Prostate gland (tissue), 2 donors: ENCODE measurements at regions not wholly inside any gene's neighbourhood (a gene's known extent, or its start where the extent isn't known, plus 50 kb on each side); places are given as distances from the start of the nearest gene placed in this dataset.

Experiments
- DNase-seq: peaks from one replicate; pipeline ENCODE4 v3.0.0-alpha.2; 2019; ENCODE audit warnings: low spot score
- H3K27ac ChIP-seq, 2 donors: fragments of 200-600 bp; sonication (generic); 2 replicates each; pipeline ENCODE4 v1.5.1; 2017 to 2019
- H3K27me3 ChIP-seq: fragments of 200-600 bp; sonication (generic); replicated peaks from 2 replicates; pipeline ENCODE4 v1.5.1; 2019; ENCODE audit not compliant: insufficient read depth
- H3K36me3 ChIP-seq, 2 donors: fragments of 200-600 bp; sonication (generic); 1 replicate in 1 of 2; 2 replicates in 1 of 2; pipeline versions ENCODE4 v1.5.1 to v1.8.1; 2017 to 2019
- H3K4me1 ChIP-seq: fragments of 200-600 bp; sonication (generic); replicated peaks from 2 replicates; pipeline ENCODE4 v1.5.1; 2019
- H3K4me3 ChIP-seq, 2 donors: fragments of 200-600 bp; sonication (generic); 2 replicates each; pipeline ENCODE4 v1.5.1; 2017 to 2019
- H3K9me3 ChIP-seq: fragments of 200-600 bp; sonication (generic); 2 replicates; pipeline ENCODE4 v1.5.1; 2017
- CTCF ChIP-seq, 4 experiments: fragments of 200-600 bp in 2 of 4; fragments of 450-650 bp in 2 of 4; sonication (generic) in 2 of 4; IDR thresholded peaks; 1 replicate in 3 of 4; 2 replicates in 1 of 4; pipeline ENCODE4 v1.5.1; 2016 to 2019; ENCODE audit warnings: antibody characterized with exemption in 4 of 4, mild to moderate bottlenecking in 2 of 4, moderate library complexity in 2 of 4
- POLR2A ChIP-seq: fragments of 450-650 bp; IDR thresholded peaks from one replicate; pipeline ENCODE4 v1.6.1; 2016; ENCODE audit warnings: antibody characterized with exemption, mild to moderate bottlenecking
- POLR2AphosphoS5 ChIP-seq: sonication (generic); formaldehyde crosslinking; IDR thresholded peaks from one replicate; pipeline ENCODE4 v1.6.1; 2017; ENCODE audit warnings: antibody characterized with exemption
- WGBS: methylation state at CpG from one replicate; pipeline ENCODE4 v1.1.5; 2018; 5-methylcytosine and 5-hydroxymethylcytosine counted together
- intact Hi-C: fragments of 100-400 bp; cut with DNase I; formaldehyde crosslinking; loops from one replicate; pipeline ENCODE4 v1.14.2; 2022

- Histone ChIP-seq H3K27me3 (no peaks in the 10 kb centered on the region), H3K27ac (no peak overlapping the region), H3K4me3 (no peak overlapping the region), H3K36me3 (no peaks in the 10 kb centered on the region), H3K4me1 (no peaks in the 10 kb centered on the region), H3K9me3 (no peaks in the 10 kb centered on the region)
- no peak for DNase-seq
- intact Hi-C loops, result no loop called here
- TF ChIP-seq POLR2AphosphoS5 (no peak), CTCF (IDR thresholded peaks at IDR 0.05) (no peak), POLR2A (no peak)
- 78% methylated on average over 1 of the region's 1 CpG for WGBS
Observed at GRCh38 chr5:174872271-174872670, 147.9 kb downstream of the MSX2 start.

- no peaks in the 10 kb centered on the region for H3K9me3 ChIP-seq
- TF ChIP-seq POLR2A, result no peak
- TF ChIP-seq CTCF (IDR thresholded peaks at IDR 0.05), result no peak
- no peak for TF ChIP-seq POLR2AphosphoS5
- intact Hi-C loops, result no loop called here
- H3K36me3 ChIP-seq, result no peaks in the 10 kb centered on the region
- H3K27me3 ChIP-seq, result no peaks in the 10 kb centered on the region
- WGBS, result 75% methylated on average over 5 of the region's 5 CpGs
- no peak overlapping the region for H3K27ac ChIP-seq
- DNase-seq, result no peak
- no peaks in the 10 kb centered on the region for H3K4me1 ChIP-seq
- no peak overlapping the region for H3K4me3 ChIP-seq
Observed at GRCh38 chr5:174852143-174852542, 127.8 kb downstream of the MSX2 start.

GRCh38 chr5:174850565-174851169, 126.3 kb downstream of the MSX2 start:
- TF ChIP-seq POLR2AphosphoS5 (no peak), CTCF (IDR thresholded peaks at IDR 0.05) (no peak), POLR2A (no peak)
- WGBS, result 59% methylated on average over 4 of the region's 4 CpGs

GRCh38 chr5:174849426-174849825, 125.0 kb downstream of the MSX2 start:
- Histone ChIP-seq H3K4me3 (no peak overlapping the region), H3K4me1 (no peaks in the 10 kb centered on the region), H3K27ac (no peak overlapping the region), H3K9me3 (no peaks in the 10 kb centered on the region), H3K36me3 (no peaks in the 10 kb centered on the region), H3K27me3 (no peaks in the 10 kb centered on the region)
- 54% methylated on average over 7 of the region's 7 CpGs for WGBS
- DNase-seq, result no peak
- intact Hi-C loops, result no loop called here
- TF ChIP-seq POLR2AphosphoS5 (no peak), POLR2A (no peak), CTCF (IDR thresholded peaks at IDR 0.05) (no peak)

More at GRCh38 chr5:174850565-174851169, 126.3 kb downstream of the MSX2 start:
- Histone ChIP-seq H3K4me1 (no peaks in the 10 kb centered on the region), H3K36me3 (no peaks in the 10 kb centered on the region), H3K27me3 (no peaks in the 10 kb centered on the region), H3K4me3 (no peak overlapping the region), H3K27ac (no peak overlapping the region), H3K9me3 (no peaks in the 10 kb centered on the region)
- DNase-seq, result no peak
- intact Hi-C loops, result no loop called here

- no peaks in the 10 kb centered on the region for H3K36me3 ChIP-seq
- no peaks in the 10 kb centered on the region for H3K4me1 ChIP-seq
- no peaks in the 10 kb centered on the region for H3K27me3 ChIP-seq
- no peaks in the 10 kb centered on the region for H3K9me3 ChIP-seq
- no peak for DNase-seq
- intact Hi-C loops, result no loop called here
- TF ChIP-seq CTCF (IDR thresholded peaks at IDR 0.05) (no peak), POLR2A (no peak), POLR2AphosphoS5 (no peak)
- H3K4me3 ChIP-seq, result no peak overlapping the region
- no peak overlapping the region for H3K27ac ChIP-seq
- WGBS, result 51% methylated on average over 3 of the region's 3 CpGs
Observed at GRCh38 chr5:174844971-174845370, 120.6 kb downstream of the MSX2 start.
